GM10266 (cell line): ENCODE measurements at regions not wholly inside any gene's neighbourhood (a gene's known extent, or its start where the extent isn't known, plus 50 kb on each side); places are given as distances from the start of the nearest gene placed in this dataset.

Experiments
- DNase-seq: peaks from one replicate; pipeline ENCODE4 v3.0.0; 2012; ENCODE audit errors: extremely low spot score
- CTCF ChIP-seq: IDR thresholded peaks from 2 replicates; pipeline ENCODE4 v1.5.1; 2012; ENCODE audit warnings: mild to moderate bottlenecking, low read depth; ENCODE audit not compliant: control insufficient read depth, insufficient read depth; ENCODE audit errors: missing control alignments

DNA sequence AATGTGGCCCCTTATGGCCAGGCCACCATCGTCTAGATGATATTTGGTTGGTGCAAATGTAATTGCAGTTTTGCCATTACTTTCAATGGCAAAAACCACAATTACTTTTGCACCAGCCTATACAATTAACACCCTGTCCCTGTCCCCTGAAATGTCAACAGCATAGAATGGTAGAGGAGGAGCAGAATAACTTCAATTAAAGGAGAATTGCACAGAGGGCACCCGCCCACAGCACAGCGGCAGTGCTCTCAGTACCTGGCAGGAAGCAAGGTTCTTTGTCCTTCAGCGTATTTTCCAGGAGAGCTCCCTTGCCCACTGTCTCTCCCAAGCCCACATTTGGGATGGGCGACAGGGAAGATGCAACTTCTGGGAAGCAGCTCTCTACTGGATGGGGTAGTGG, 115.3 kb downstream of the TRIM29 start:
- no peak for DNase-seq
- TF ChIP-seq CTCF = no peak

- TF ChIP-seq CTCF = no peak
- DNase-seq = no peak
These were observed 115.9 kb downstream of the TRIM29 start for GRCh38 chr11:120021978-120022377.

DNA sequence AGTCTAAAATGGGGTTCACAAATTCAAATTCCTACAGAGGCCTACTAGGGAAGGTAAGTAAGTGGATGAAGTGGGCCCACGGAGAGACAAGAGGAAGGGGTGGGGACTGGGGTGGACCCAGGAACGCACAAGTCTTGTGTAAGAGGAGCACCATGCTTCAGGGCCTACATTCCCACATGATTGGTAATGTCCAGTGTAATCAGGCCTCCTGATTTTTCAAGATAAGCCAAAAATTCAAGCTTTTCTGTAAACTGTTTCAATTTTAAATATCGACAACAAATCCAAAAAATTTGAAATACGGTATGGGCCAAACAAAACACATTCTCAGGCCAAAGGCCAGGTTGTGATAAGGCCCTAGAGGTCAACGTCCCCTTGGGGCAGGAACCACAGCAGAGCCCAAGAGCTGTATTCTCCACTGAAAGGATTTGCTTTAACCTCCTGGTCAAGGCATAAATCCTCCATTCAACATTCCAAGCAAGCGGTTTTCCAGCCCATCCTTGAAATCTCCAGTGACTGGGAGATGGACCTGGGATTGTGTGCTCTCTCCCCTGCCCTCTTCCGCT, 116.4 kb downstream of the TRIM29 start:
- no peak for TF ChIP-seq CTCF
- no peak for DNase-seq

DNA sequence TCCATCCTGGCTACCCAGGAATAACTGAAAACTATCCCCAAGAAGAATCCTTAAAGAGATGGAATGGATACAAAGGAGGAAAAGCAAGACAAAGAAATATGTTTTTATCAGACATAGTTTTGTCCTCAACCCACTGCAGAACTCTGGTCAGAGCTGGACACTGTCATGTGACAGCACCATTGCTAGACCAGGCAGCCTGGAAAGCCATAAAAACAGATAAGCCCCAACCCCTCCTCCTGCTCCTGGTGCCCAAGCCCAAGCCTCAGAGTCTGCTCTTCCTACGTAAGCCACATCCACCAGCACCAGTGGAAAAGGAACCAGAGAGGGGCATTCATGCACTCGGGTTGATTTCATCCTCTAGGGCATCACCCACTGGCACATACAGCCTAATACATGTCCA, 116.9 kb downstream of the TRIM29 start:
- DNase-seq = no peak
- TF ChIP-seq CTCF = no peak

- no peak for DNase-seq
- TF ChIP-seq CTCF = no peak
These were observed 117.4 kb downstream of the TRIM29 start for GRCh38 chr11:120020486-120020885.

- DNase-seq = no peak
- TF ChIP-seq CTCF = no peak
These were observed 118.7 kb downstream of the TRIM29 start for GRCh38 chr11:120019191-120019590.

DNA sequence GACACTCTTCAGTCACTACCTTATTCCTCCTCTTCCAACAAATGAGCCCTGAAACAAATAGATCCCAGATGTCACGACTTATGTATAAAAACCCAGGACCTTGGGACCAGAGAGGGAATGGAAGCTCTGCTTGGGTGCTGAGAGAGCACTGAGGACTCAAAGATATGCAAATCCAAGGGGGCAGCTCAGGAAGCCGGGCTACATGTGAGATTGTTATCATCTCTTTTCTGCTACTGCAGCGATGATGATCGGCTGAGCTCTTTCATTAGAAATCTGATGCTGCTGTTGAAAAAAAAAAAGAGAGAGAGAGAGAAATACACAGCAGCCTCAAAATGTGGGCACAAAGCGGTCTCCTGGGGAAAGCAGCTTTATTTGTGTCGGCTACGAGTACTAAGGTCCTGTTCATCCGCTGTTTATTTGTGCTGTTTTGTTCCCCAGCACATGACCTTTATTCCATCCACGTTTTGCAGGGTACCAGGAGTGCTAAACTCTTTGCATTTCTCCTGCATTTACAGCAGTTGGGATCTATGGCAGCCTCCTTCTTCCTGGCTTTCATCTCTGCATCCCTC, 120.2 kb downstream of the TRIM29 start:
- no peak for DNase-seq
- no peak for TF ChIP-seq CTCF
